ENCODE measurements at regions not wholly inside any gene's neighbourhood (a gene's known extent, or its start where the extent isn't known, plus 50 kb on each side); places are given as distances from the start of the nearest gene placed in this dataset.
A peak's percentile ranks its signal among the peaks of the same experiment; 100 is the strongest.
"Not testable (repeated sequence)": the region's sequence is repeated elsewhere in the genome, so short reads cannot be mapped to it uniquely, and the experiment has no call there.

- intact Hi-C loops (cut with DNase I): no loop called here
- ATAC-seq (ENCODE audit: poor library complexity) (no peak), DNase-seq (no peak)
Measured at GRCh38 chrX:66918511-66918910, 279.6 kb upstream of the EDA2R start.

DNA sequence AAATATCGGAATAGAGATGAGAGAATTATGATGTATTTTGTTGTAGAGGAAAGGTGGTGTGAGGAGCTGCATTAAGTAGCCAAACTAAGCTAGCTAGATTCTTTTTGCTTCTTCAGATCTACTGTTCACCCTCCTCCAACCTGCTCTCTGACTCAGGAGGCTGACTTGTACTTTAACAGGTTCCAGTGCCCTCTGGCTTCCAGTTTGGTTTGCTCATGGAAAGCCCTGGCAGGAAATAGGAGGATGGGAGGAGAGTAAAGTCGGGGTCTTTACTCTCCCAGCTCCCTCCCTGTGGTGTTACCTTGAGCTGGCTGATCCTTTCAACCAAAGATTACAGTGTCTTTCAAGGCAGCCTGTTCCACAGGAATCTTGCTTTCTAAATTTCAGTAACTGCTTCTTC, 277.0 kb upstream of the EDA2R start:
- intact Hi-C loops (cut with DNase I): no loop called here
- ATAC-seq (ENCODE audit: poor library complexity): no peak

DNA sequence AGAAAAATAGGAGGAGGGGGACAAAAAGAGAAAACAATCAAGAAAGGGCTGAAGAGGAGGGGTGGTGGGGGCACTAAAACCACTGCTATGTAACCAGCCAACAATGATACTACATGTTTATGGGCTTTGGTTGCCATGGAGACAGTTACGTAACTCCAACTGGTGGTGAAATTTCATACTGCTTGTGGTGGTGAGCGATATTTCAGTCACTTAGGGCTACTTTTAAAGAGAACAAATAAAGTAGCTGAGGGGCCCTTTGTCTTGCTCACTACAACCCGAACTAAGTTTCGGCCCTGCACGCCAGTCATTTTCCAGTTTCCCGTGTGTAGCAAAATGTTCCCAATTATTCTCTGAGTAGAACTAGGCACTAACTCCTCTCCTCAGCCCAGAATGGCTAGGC, 275.2 kb upstream of the EDA2R start:
- no peak for ATAC-seq (ENCODE audit: poor library complexity)
- intact Hi-C loops (cut with DNase I): no loop called here
- DNase-seq: no peak

More for the DNA sequence above, 277.0 kb upstream of the EDA2R start:
- no peak for DNase-seq

- DNase-seq (no peak), ATAC-seq (ENCODE audit: poor library complexity) (no peak)
- intact Hi-C loops (cut with DNase I): no loop called here
Measured at GRCh38 chrX:66912417-66912816, 273.5 kb upstream of the EDA2R start.

DNA sequence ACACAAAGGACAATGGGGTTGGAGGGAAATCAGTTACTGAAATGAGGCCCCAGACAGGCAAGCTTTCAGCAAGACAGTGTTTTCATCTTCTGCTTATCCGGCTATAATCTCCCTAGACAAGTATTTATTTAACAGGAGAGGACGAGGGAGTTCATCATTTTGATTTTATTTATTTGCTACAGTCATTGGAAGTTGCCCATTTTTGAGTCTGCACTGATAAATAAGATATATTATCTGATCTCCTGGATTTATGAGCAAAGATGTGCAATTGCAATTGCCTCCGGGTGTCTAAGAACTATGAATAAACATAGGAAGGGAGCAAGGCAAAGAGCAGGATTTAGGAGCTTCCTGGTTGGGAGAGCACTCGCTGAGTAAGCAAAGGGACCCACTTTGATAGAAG, 263.2 kb upstream of the EDA2R start:
- ATAC-seq (ENCODE audit: poor library complexity): no peak
- intact Hi-C loops (cut with DNase I): no loop called here
- DNase-seq: no peak

- ATAC-seq (ENCODE audit: poor library complexity) (no peak), DNase-seq (no peak)
- intact Hi-C loops (cut with DNase I): no loop called here
Measured at GRCh38 chrX:66900886-66901285, 262.0 kb upstream of the EDA2R start.

DNA sequence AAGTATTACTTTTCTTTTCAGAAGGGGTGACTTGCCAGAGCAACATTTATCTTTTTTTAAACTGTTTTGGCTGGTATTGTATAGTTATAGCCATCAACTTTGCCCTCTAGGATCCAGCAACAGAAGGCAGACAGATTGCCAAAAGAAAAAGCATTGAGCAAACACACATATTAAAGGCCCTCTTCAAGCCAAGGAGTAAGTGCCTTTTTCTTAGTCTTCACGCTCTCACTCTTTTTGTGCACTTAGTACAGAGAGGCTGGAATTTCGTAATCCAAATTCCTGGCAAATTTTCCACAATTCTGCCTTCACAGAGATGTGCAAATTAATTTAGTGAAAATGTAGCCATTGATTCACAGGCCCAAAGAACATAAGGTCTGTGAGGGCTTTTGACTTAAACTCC, 253.1 kb upstream of the EDA2R start:
- no peak for ATAC-seq (ENCODE audit: poor library complexity)

GRCh38 chrX:66889418-66889817, 250.5 kb upstream of the EDA2R start:
- no peak for ATAC-seq (ENCODE audit: poor library complexity)
- intact Hi-C loops (cut with DNase I): no loop called here

More for the DNA sequence above, 253.1 kb upstream of the EDA2R start:
- DNase-seq: no peak
- intact Hi-C loops (cut with DNase I): no loop called here

DNA sequence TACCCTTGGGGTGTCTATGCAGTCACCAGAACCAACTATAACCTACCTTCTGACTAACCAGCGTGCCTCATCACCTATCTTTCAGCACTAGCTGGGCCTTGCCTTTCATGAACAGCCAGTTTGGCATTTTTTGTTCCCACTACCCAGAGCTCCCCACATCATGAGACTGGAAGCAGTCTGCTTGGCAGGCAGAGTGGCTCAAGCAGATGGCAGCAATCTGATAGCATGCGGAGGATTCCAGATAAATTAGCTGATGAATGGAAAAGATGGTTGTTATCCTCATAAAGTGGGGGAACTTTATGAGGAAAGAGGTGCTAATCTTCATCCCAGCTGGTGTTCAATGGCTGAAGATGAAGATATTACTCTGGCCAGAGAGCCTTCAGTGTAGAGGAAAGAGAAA, 243.2 kb upstream of the EDA2R start:
- ATAC-seq (ENCODE audit: poor library complexity): no peak
- intact Hi-C loops (cut with DNase I): no loop called here
- no peak for DNase-seq

More at GRCh38 chrX:66889418-66889817, 250.5 kb upstream of the EDA2R start:
- DNase-seq: no peak

DNA sequence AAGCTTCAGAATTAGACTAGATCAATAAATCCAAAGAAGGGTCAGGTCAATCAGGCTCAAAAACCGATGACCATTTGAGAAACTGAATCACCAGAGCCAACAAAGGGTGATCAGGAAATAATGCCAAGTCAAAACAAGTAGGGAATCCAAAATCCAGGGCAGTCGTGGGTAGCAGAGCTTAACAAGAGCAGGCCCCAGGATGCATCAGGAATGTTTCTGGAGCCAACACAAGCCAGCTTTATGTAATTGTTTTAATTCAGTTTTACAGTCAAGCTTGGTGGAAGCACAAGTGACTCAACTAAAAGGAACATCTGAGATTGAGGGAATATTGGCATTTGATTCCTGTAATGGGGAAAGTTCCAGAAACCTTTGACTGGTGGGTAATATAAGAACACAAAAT, 237.9 kb upstream of the EDA2R start:
- intact Hi-C loops (cut with DNase I): no loop called here
- ATAC-seq (ENCODE audit: poor library complexity): no peak
- no peak for DNase-seq

- intact Hi-C loops (cut with DNase I): no loop called here
- ATAC-seq (ENCODE audit: poor library complexity) (no peak), DNase-seq (no peak)
Measured at GRCh38 chrX:66872771-66873170, 233.9 kb upstream of the EDA2R start.

GRCh38 chrX:66863721-66864120, 224.8 kb upstream of the EDA2R start:
- intact Hi-C loops (cut with DNase I): no loop called here
- ATAC-seq (ENCODE audit: poor library complexity) (no peak), DNase-seq (peak; percentile 28)

DNA sequence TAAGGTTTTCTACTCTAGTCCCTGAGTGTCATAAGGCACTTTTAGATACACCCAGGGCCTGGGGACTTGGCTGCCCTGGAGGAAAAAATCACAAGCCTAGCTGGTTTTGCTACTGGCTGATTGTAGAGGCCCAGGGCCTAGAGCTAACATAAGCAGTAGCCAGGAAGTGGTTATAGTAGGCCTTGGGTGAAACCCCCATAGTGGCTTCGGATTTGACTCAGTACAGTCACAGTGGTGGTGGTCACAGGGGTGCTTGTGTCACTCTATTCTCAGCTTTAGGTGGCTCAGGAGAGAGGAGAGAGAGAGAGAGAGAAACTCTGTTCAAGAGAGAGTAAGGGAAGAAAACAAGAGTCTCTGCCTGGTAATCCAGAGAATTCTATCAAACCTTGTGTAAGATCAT, 194.5 kb upstream of the EDA2R start:
- no peak for DNase-seq
- no peak for ATAC-seq (ENCODE audit: poor library complexity)
- intact Hi-C loops (cut with DNase I): no loop called here

GRCh38 chrX:66815227-66815626, 176.3 kb upstream of the EDA2R start:
- ATAC-seq (ENCODE audit: poor library complexity) (no peak), DNase-seq (no peak)
- intact Hi-C loops (cut with DNase I): no loop called here

- ATAC-seq (ENCODE audit: poor library complexity); DNase-seq; intact Hi-C loops (cut with DNase I): not testable (repeated sequence)
Measured at GRCh38 chrX:66794514-66794913, 155.6 kb upstream of the EDA2R start.

GRCh38 chrX:66766318-66766717, 127.4 kb upstream of the EDA2R start:
- DNase-seq: no peak
- intact Hi-C loops (cut with DNase I): no loop called here
- no peak for ATAC-seq (ENCODE audit: poor library complexity)

DNA sequence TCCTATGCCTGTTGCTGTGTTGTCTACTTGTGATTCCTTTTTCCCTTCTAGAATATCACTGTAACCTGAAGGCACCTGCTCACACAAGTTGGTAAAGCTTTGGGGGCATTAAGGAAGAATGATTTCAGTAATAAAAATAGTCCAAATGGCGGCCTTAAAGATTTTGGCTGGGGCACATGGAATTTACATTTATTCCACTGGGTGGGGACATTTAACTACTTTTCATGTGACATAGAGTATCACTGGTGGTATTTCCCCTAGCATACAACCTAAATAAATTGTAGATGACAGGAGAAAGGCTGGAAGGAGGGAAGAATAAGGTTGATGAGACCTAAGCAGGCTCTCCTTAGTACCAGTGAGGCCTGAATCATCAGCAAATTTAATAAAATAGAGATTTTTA, 121.8 kb upstream of the EDA2R start:
- no peak for ATAC-seq (ENCODE audit: poor library complexity)

DNA sequence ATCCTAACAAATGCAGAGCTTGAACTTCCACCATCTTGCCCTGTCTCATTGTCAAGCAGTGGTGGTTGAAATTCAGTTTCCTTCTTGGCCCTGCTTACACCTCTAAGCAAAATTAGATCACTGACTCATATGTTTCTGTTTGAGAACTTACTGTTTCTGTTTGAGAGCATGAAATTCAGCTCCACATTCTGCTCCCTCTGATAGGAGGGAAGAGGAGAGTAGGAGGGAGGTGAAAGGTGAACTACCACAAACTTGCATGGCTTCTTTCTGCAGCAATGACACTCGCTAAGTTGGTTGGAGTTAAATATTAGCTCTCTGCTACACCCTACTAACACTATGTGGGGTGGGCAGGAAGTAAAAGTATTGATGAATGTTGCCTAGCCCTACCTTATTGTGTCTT, 117.8 kb upstream of the EDA2R start:
- DNase-seq (no peak), ATAC-seq (ENCODE audit: poor library complexity) (no peak)
- intact Hi-C loops (cut with DNase I): no loop called here

More for the DNA sequence above, 121.8 kb upstream of the EDA2R start:
- no peak for DNase-seq
- intact Hi-C loops (cut with DNase I): no loop called here

DNA sequence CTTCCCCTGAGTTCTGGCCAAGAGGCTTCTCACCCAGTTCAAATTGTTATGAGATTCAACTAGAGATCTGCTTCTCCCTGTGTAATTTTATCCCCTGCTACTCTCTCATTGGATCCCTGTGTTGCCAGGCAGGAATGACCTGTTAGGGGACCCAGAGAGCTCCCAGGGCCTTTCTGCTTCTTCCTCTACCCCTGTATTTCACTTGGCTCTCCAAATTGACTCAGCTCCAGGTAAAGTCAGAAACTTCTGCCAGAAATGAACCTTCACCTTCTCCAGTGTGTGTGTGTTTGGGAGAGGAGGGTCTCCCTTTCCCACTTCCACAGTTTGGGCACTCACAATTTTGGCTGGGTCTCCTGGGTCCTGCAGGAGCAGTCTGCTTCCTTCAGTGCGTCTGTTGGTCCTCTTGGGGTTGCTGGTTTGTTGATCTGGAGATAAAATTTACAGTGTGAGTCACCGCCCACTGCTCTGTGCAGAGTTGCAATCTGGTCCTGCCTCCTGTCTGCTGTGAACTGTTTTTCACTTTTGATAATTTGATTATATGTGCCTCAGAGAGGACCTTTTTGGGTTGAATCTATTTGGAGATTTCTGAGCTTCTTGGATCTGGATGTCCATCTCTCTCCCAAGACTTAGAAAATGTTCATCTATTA, 112.4 kb upstream of the EDA2R start:
- intact Hi-C loops (cut with DNase I): no loop called here
- DNase-seq (no peak), ATAC-seq (ENCODE audit: poor library complexity) (no peak)

- ATAC-seq (ENCODE audit: poor library complexity); intact Hi-C loops (cut with DNase I): not testable (repeated sequence)
Measured at GRCh38 chrX:66744519-66744918, 105.6 kb upstream of the EDA2R start.

GRCh38 chrX:66731398-66731797, 92.5 kb upstream of the EDA2R start:
- ATAC-seq (ENCODE audit: poor library complexity) (no peak), DNase-seq (no peak)
- intact Hi-C loops (cut with DNase I): no loop called here

More at GRCh38 chrX:66744519-66744918, 105.6 kb upstream of the EDA2R start:
- DNase-seq: not testable (repeated sequence)

All from Right ventricle myocardium superior (tissue), 1 donor.